HCT116 (cell line): ENCODE measurements at regions not wholly inside any gene's neighbourhood (a gene's known extent, or its start where the extent isn't known, plus 50 kb on each side); places are given as distances from the start of the nearest gene placed in this dataset.

ENCODE experiments used
- ATAC-seq: fragments of 200-7000 bp; cut with Tn5 transposase; 2 replicates; pipeline ENCODE4 v1.9.1; 2020; ENCODE audit warnings: mild to moderate bottlenecking, moderate library complexity
- BruUV-seq: library from RNA; stranded (reverse); fragments of 400-500 nt; replicated peaks from 2 replicates; lab custom pipeline; 2021; lab: Mats Ljungman, UMichigan
- CTCF ChIA-PET: fragments of 300-600 bp; sonication (Branson Sonifier 250); formaldehyde crosslinking; loops from one replicate; lab custom pipeline; 2021; ENCODE audit warnings: antibody characterized with exemption; lab: Charles Lee
- POLR2A ChIA-PET: fragments of 300-600, 350-600 bp; sonication (Branson Sonifier 250); formaldehyde crosslinking; loops from one replicate; lab custom pipeline; 2021; ENCODE audit warnings: antibody characterized with exemption; lab: Charles Lee
- RAD21 ChIA-PET, 2 experiments: fragments of 300-600 bp; sonication (Branson Sonifier 250); formaldehyde crosslinking; loops; one replicate each; lab custom pipeline; 2023; ENCODE audit warnings: low total read pairs in 2 of 2; ENCODE audit not compliant: uncharacterized antibody in 2 of 2, unreplicated experiment in 2 of 2, low non-redundant PET in 1 of 2; lab: Charles Lee
- DNase-seq: peaks from one replicate; pipeline ENCODE4 v3.0.0-alpha.2; 2010; ENCODE audit warnings: low read depth, low spot score
- H2AFZ ChIP-seq: fragments of 200-600 bp; shearing (Covaris generic), sonication (generic); 2 replicates; pipeline ENCODE4 v1.6.1; 2017; ENCODE audit warnings: low read depth, mixed run types, mixed read lengths, antibody characterized with exemption, low read length; ENCODE audit not compliant: poor library complexity, severe bottlenecking
- H3K27ac ChIP-seq: 2 replicates; pipeline ENCODE4 v1.5.1; 2012; ENCODE audit warnings: low read depth, low read length
- H3K27me3 ChIP-seq: fragments of 200-600 bp; sonication (generic); 2 replicates; pipeline ENCODE4 v1.6.1; 2016; ENCODE audit warnings: mixed run types, low read length, mixed read lengths; ENCODE audit not compliant: insufficient read depth
- H3K36me3 ChIP-seq, 2 experiments: fragments of 200-500 bp in 1 of 2; fragments of 200-600 bp in 1 of 2; sonication (Bioruptor generic) in 1 of 2; sonication (generic) in 1 of 2; 2 replicates each; pipeline versions ENCODE4 v1.5.1 to v1.6.1; 2014 to 2016; ENCODE audit warnings: low read length in 2 of 2, inconsistent platforms in 1 of 2, mixed read lengths in 1 of 2, mixed run types in 1 of 2; ENCODE audit not compliant: insufficient read depth in 2 of 2, control insufficient read depth in 1 of 2
- H3K4me1 ChIP-seq, 2 experiments: fragments of 200-600 bp in 1 of 2; sonication (generic) in 1 of 2; 2 replicates each; pipeline versions ENCODE4 v1.5.1 to v1.6.1; 2012 to 2017; ENCODE audit warnings: low read length in 2 of 2, inconsistent platforms in 1 of 2, mild to moderate bottlenecking in 1 of 2, mixed read lengths in 1 of 2, mixed run types in 1 of 2, moderate library complexity in 1 of 2; ENCODE audit not compliant: insufficient read depth in 2 of 2, control insufficient read depth in 1 of 2
- H3K4me2 ChIP-seq: fragments of 200-600 bp; sonication (generic); 2 replicates; pipeline ENCODE4 v1.6.1; 2017; ENCODE audit warnings: mixed run types, low read length, mixed read lengths
- H3K4me3 ChIP-seq, 2 experiments: fragments of 200-600 bp in 1 of 2; sonication (generic) in 1 of 2; replicated peaks in 1 of 2; 2 replicates each; pipeline ENCODE4 v1.5.1; 2011 to 2016; ENCODE audit warnings: low read length in 2 of 2, control low read depth in 1 of 2, low read depth in 1 of 2, mild to moderate bottlenecking in 1 of 2, mixed read lengths in 1 of 2, mixed run types in 1 of 2
- H3K79me2 ChIP-seq: fragments of 200-600 bp; sonication (generic); 2 replicates; pipeline ENCODE4 v1.6.1; 2017; ENCODE audit warnings: mild to moderate bottlenecking, mixed run types, low read length, moderate library complexity, mixed read lengths; ENCODE audit not compliant: insufficient read depth
- H3K9ac ChIP-seq: fragments of 200-600 bp; sonication (generic); 2 replicates; pipeline ENCODE4 v1.6.1; 2016; ENCODE audit warnings: low read length, mixed read lengths
- H3K9me2 ChIP-seq: fragments of 200-600 bp; sonication (generic), shearing (Covaris generic); 2 replicates; pipeline ENCODE4 v1.6.1; 2017; ENCODE audit warnings: mixed run types, mild to moderate bottlenecking, moderate library complexity; ENCODE audit not compliant: insufficient read depth
- H3K9me3 ChIP-seq, 2 experiments: fragments of 200-500 bp in 1 of 2; fragments of 200-600 bp in 1 of 2; sonication (Bioruptor generic) in 1 of 2; sonication (generic) in 1 of 2; 2 replicates each; pipeline ENCODE4 v1.6.1; 2014 to 2017; ENCODE audit warnings: low read length in 2 of 2, mixed read lengths in 2 of 2, inconsistent platforms in 1 of 2, low read depth in 1 of 2, mild to moderate bottlenecking in 1 of 2, mixed run types in 1 of 2, moderate library complexity in 1 of 2; ENCODE audit not compliant: control insufficient read depth in 1 of 2, insufficient read depth in 1 of 2
- H4K20me1 ChIP-seq: fragments of 200-600 bp; sonication (generic), shearing (Covaris generic); 2 replicates; pipeline ENCODE4 v1.6.1; 2017; ENCODE audit warnings: mixed run types, mild to moderate bottlenecking, moderate library complexity; ENCODE audit not compliant: insufficient read depth
- CEBPB ChIP-seq: IDR thresholded peaks from 2 replicates; pipeline ENCODE4 v1.6.1; 2012; ENCODE audit warnings: low read depth
- CTCF ChIP-seq, 3 experiments: fragments of 200-600 bp in 1 of 3; sonication (generic) in 1 of 3; IDR thresholded peaks in 2 of 3; conservative IDR thresholded peaks in 1 of 3; 2 replicates each; pipeline ENCODE4 v1.5.1; 2012 to 2017; ENCODE audit warnings: low read depth in 2 of 3, low read length in 2 of 3, antibody characterized with exemption in 1 of 3, borderline replicate concordance in 1 of 3, control low read depth in 1 of 3, mild to moderate bottlenecking in 1 of 3, mixed read lengths in 1 of 3, mixed run types in 1 of 3, moderate library complexity in 1 of 3; ENCODE audit not compliant: insufficient read depth in 1 of 3
- EGR1 ChIP-seq: IDR thresholded peaks from 2 replicates; pipeline ENCODE4 v1.6.1; 2012; ENCODE audit warnings: low read depth
- ELF1 ChIP-seq: IDR thresholded peaks from 2 replicates; pipeline ENCODE4 v1.6.1; 2012; ENCODE audit warnings: low read depth, borderline replicate concordance
- EZH2phosphoT487 ChIP-seq: fragments of 200-600 bp; IDR thresholded peaks from 2 replicates; pipeline ENCODE4 v1.6.1; 2018; ENCODE audit warnings: antibody characterized with exemption, borderline replicate concordance
- FOSL1 ChIP-seq: IDR thresholded peaks from 2 replicates; pipeline ENCODE4 v1.6.1; 2012; ENCODE audit warnings: low read depth
- MAX ChIP-seq: IDR thresholded peaks from 2 replicates; pipeline ENCODE4 v1.6.1; 2012
- POLR2A ChIP-seq: IDR thresholded peaks from 2 replicates; pipeline ENCODE4 v1.7.0; 2011; ENCODE audit warnings: borderline replicate concordance; ENCODE audit not compliant: insufficient read depth, insufficient read length; ENCODE audit errors: extremely low read depth
- POLR2AphosphoS5 ChIP-seq: IDR thresholded peaks from 2 replicates; pipeline ENCODE4 v1.6.1; 2011; ENCODE audit warnings: mild to moderate bottlenecking, low read depth, low read length, moderate library complexity
- SIN3A ChIP-seq: IDR thresholded peaks from 2 replicates; pipeline ENCODE4 v1.6.1; 2012; ENCODE audit warnings: low read depth
- SP1 ChIP-seq: IDR thresholded peaks from 2 replicates; pipeline ENCODE4 v1.6.1; 2012; ENCODE audit warnings: low read depth
- SRF ChIP-seq: IDR thresholded peaks from 2 replicates; pipeline ENCODE4 v1.6.1; 2012; ENCODE audit warnings: low read depth
- TCF7L2 ChIP-seq: IDR thresholded peaks from 2 replicates; pipeline ENCODE4 v1.7.0; 2011; ENCODE audit warnings: borderline replicate concordance, inconsistent platforms; ENCODE audit not compliant: insufficient read depth, insufficient read length; ENCODE audit errors: extremely low read depth
- ZBTB33 ChIP-seq: IDR thresholded peaks from 2 replicates; pipeline ENCODE4 v1.6.1; 2011; ENCODE audit warnings: mild to moderate bottlenecking, low read length, moderate library complexity; ENCODE audit not compliant: insufficient replicate concordance; ENCODE audit errors: extremely low read depth
- ZFX ChIP-seq: fragments of 450-650 bp; IDR thresholded peaks from 2 replicates; pipeline ENCODE4 v1.6.1; 2017
- ZNF274 ChIP-seq: fragments of 200-500 bp; sonication (Bioruptor generic); IDR thresholded peaks from 2 replicates; pipeline ENCODE4 v1.6.1; 2014; ENCODE audit warnings: mild to moderate bottlenecking, low read depth, low read length, inconsistent platforms
- intact Hi-C: fragments of 100-400 bp; cut with micrococcal nuclease; formaldehyde crosslinking; loops from 2 replicates; pipeline ENCODE4 v1.10.0; 2022

- Histone ChIP-seq H3K27me3 (no peaks in the 10 kb centered on the region), H3K27ac (no peak overlapping the region), H3K79me2 (no peaks in the 10 kb centered on the region), H3K4me2 (no peak overlapping the region), H3K9me3 (no peaks in the 10 kb centered on the region), H3K4me3 (no peak overlapping the region), H3K4me1 (no peaks in the 10 kb centered on the region), H4K20me1 (no peaks in the 10 kb centered on the region), H3K9me2 (no peaks in the 10 kb centered on the region), H3K36me3 (no peaks in the 10 kb centered on the region), H2AFZ (no peak overlapping the region), H3K9ac (no peak overlapping the region)
- TF ChIP-seq POLR2A: no peak
- no peak for TF ChIP-seq ZNF274
- no peak for TF ChIP-seq EZH2phosphoT487
- no peak for TF ChIP-seq SP1
- TF ChIP-seq SRF: no peak
- no peak for TF ChIP-seq CTCF (IDR thresholded peaks at IDR 0.05 in 2 of 3, conservative IDR thresholded peaks at IDR 0.05 in 1 of 3; ENCODE audit: borderline replicate concordance in 1 of 3, insufficient read depth in 1 of 3, low read depth in 2 of 3, low read length in 2 of 3)
- TF ChIP-seq ZBTB33: no peak
- no peak for TF ChIP-seq FOSL1
- no peak for TF ChIP-seq SIN3A
- no peak for TF ChIP-seq EGR1
- no peak for TF ChIP-seq ZFX
- no peak for TF ChIP-seq CEBPB
- no peak for TF ChIP-seq TCF7L2
- TF ChIP-seq ELF1: no peak
- no peak for TF ChIP-seq POLR2AphosphoS5
- no peak for TF ChIP-seq MAX
- BruUV-seq: no TSS peak
- ATAC-seq (no peak), DNase-seq (no peak)
- intact Hi-C loops: no loop called here
- ChIA-PET CTCF (no interaction called here), RAD21 (no interaction called here), POLR2A (no interaction called here)
Observed at GRCh38 chr6:84553527-84553926, 210.9 kb downstream of the TBX18 start.
